ENCODE measurements at regions not wholly inside any gene's neighbourhood (a gene's known extent, or its start where the extent isn't known, plus 50 kb on each side); places are given as distances from the start of the nearest gene placed in this dataset.
A peak's percentile ranks its signal among the peaks of the same experiment; 100 is the strongest.

DNA sequence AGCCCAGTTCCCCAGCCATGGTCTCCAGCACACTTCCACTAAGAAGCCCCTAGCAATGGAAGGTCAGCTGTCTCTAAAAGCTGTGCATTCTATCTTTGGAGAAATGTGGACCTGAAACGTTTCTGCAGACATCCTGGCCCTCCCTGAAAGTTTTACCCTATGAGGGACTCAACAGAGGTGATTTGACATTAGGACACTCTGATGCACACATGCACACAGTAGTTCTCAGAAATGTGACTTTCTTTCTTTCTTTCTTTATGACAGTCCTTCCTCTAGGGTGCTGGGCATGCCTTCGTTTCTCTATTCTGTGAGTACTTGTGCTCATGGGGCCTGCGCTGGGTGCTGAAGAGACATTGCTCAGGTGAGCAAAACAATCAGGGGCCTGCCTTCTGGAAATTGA is 857.3 kb downstream of the RNF144A start:
- DNase-seq = no peak

DNA sequence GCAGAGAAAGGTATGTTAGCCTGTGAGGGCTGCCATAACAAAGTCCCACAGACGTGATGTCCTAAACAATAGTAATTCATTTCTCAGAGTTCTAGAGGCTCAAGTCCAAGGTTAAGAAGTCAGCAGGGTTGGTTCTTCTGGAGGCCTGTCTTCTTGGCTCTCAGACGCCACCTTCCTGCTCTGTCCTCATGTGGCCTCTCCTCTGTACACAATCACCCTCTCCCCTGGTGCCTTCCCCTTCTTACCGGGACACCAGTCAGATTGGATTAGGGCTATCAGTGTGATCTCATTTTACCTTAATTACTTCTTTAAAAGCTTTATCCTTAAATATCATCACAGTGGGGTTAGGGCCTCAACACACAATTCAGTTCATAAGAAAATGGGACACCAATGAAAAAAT is 860.5 kb downstream of the RNF144A start:
- no peak for DNase-seq

DNA sequence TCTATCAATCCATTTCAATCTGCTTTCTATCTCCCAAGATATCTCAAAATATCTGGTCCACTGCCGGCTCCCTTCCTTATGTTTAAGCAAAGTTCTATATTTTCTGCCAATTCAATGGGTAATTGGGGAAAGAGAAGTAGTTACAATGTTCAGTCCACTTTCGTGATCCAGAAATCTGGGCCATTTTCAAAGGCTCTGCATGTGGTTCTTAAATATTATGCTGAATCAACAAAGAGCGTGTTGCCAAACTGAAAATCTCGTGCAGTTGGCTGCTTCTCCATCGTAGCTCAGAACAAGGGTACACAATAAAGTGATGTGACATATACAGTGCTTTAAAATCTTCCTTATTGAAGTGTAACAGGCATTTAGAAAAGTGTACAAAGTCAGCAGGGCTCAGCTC is 863.1 kb downstream of the RNF144A start:
- DNase-seq = no peak

DNA sequence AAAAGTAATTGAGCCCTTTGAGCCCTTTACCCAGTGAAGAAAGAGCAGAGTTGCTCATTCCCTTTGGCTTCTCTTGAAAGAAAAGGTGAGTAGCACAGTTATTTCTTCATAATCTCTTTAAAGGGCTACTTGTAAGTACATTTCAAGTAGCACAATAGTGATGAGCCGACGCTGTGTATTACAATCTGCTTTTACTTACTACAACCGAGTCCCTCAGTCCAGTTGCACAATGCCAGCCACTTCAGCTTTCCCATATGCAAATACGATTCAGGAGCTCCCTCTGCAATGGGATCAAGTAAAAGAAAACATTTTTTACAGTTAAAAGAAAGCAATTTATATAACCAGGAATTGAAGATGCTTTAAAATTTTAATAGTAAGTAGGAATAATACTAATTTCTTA is 868.5 kb downstream of the RNF144A start:
- no peak for DNase-seq

DNA sequence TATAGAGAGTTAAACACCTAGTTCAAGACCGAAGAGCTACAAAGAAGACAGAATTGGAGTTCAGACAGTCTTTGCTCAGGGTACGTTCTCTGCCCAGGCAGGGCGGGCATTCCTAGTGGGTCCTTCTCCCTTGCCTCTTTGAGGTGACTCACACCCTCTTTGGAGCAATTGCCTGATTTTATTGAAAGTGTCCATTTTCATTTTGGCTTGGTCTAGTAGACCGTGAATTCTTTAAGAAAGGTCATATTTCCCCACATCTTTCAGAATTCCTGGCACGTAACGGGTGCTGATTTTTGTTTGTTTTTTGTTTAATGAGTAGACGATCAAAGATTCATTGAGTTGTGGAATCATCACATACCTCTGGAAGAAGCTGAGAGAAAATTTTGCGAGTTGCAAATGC is 871.5 kb downstream of the RNF144A start:
- no peak for DNase-seq

DNA sequence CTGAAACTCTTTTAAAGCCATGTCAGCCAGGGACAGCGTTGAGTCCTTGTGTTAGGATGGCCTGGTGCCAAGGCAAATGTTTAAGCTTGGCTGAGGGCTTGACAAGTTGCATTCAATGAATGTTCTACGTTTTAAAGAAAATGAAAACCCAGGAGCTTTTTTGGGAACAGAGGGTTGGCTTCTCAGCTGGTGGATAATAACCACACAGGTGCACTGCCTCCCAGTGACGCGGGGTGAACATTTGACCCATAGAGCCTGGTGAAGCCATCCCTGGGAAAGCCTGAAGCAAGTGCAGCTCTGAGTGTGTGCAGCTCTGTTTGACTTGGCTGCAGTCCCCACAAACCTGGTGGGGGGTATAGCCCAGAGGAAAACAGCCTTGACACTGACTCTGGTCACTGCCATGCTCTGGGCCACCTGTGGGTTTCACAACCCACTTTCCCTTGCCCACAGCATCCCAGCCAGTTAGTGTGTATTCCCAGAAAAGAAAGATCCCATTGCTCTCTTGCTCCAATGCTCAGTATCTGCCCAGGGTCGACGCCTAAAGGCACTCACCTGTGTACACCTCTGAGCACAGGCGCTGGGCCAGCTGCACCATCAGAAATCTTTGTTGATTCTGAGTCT is 874.9 kb downstream of the RNF144A start:
- DNase-seq = no peak

DNA sequence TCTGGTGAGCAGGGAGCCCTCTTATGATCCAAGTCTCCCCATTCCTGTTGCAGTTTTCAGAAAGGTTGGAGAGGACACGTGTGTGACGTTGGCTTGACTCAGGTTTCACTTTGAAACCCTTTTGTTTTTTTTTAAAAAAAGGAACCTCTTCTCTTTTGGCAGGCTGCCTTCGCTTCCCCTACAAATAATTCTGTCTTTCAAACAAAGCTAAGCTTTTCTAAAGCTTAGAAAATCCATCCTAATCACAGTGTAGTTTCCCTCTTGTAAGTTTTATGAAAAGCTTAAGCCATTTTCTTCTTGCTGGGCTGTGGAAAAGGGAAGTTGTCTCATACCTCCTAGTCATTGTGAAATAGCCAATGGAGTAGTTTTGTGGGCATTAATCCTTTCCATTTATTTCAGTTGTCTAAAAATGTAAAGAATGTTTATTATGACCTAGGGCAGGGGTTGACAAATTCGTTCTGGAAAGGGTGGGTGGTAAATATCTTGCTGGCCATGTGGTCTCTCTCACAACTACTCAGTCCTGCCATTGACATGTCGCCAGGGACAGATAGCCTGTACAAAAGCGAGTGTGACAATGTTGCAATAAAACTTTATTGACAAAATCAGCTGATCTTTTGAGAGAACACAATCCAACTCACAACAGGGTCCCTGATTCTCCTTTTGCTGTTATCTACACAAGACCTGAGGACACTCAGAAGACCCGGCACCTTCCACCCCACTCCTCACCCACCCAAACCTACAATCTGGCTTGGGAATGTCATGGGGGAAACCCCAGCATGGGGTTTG is 878.8 kb downstream of the RNF144A start:
- peak; percentile 33 for DNase-seq

DNA sequence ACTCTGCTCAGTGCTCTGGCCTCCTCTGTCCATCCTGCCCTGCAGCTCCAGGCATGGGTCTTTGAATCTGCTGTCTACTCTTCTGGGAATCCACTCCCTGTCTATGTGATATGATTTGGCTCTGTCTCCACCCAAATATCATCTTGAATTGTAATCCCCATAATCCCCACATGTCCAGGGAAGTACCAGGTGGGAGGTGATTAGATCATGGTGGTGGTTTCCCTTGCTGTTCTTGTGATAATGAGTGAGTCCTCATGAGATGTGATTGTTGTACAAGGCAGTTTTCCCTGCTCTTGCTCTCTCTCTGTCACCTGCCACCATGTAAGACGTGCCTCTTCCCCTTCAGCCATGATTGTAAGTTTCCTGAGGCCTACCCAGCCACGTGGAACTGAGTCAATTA is 881.8 kb upstream of the ID2 start:
- DNase-seq = no peak

DNA sequence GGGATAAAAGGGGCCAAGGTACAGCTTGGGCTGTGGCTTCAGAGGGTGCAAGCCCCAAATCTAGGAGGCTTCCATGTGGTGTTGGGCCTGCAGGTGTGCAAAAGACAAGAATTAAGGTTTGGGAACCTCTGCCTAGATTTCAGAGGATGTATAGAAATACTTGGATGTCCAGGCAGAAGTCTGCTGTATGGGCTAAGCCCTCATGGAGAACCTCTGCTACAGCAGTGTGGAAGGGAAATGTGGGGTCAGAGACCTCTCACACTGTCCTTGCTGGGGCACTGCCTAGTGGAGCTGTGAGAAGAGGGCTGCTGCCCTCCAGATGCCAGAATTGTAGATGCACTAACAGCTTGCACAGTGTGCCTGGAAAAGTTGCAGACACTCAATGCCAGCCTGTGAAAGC is 880.6 kb upstream of the ID2 start:
- no peak for DNase-seq

DNA sequence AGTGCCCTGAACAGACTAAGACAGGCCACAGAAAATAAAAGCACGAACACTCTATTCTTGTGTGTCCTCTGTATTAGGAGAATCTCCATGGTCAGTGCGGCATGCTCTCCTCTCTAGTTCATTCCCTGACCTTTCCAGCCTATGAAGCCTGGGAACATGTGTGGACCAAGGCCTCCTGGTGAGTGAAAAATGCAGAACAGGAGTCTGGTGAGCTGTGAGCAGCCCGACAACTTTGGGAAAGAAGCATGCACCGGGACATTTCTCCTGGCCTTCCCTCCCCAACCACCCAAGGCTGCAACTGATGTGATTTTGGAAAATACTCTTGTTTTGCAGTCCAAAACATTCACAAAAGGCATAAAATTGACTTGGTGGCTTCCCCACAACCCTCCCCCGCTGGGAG is 878.3 kb upstream of the ID2 start:
- no peak for DNase-seq

DNA sequence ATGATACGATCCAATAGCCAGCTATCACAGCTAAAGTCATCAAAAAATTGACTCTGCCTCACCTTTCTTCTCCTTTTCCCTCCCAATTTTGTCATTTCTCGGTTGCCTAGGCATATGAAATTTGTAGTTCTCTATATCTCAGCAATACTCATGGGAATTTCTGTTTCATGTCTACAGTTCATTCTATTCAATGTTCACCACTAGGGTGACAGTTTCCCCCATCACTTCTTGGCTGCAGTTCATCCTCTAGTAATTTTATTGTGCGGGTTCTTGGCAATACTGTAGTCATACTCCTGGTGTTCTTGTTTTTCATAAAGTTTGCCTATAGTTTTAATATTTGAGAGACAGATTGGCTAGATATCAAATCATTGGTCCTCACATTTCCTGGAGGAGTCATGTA is 872.2 kb upstream of the ID2 start:
- no peak for DNase-seq

DNA sequence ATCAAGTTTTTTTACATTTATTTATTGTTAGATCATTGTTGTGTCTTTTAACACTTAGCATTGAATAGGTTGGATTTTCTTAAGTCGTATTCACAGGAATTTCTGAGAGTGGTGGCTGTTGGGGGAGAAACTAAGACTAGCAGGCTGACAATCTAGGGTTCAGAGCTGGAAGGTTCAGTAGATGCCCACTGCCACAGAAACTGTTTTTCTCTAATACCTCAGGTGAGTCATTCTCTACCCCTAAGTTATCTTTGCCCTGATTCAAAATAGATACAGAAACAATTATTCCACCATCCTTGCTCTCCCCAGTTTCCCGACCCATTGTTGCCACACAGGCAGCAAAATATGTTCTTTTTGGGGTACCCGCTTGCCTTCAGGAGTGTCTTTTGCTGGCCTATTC is 870.8 kb upstream of the ID2 start:
- DNase-seq = no peak

DNA sequence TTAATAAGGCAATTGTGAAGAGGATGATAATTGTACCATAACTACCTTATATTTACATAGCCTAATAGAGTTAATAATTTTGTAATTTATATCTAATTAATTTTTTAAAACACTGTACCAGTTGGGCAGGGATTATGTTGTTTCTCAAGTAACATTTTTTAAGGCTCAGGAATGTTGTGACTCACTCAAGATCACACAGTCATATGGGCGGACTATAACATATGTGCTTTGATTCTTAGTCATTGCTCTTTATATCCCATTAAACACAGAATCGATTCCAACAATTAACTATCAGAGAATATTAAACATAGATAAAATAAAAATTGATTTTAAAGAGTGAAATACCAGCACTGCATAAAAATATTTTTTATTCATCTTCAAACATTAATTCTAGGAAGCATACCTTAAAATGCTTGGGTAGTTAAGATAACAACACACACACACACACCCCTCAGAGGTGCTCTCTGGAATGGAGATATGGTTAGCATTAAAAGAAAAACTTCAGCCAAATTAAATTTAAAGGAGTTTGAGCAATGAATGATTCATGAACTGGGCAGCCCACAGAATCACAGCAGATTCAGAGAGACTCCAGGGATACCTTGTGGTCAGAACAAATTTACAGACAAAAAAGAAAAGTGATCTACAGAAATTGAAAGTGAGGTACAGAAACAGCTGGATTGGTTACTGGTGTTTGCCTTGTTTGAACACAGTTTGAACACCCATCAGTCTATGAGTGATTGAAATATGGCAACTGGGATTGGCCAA is 869.4 kb upstream of the ID2 start:
- no peak for DNase-seq

DNA sequence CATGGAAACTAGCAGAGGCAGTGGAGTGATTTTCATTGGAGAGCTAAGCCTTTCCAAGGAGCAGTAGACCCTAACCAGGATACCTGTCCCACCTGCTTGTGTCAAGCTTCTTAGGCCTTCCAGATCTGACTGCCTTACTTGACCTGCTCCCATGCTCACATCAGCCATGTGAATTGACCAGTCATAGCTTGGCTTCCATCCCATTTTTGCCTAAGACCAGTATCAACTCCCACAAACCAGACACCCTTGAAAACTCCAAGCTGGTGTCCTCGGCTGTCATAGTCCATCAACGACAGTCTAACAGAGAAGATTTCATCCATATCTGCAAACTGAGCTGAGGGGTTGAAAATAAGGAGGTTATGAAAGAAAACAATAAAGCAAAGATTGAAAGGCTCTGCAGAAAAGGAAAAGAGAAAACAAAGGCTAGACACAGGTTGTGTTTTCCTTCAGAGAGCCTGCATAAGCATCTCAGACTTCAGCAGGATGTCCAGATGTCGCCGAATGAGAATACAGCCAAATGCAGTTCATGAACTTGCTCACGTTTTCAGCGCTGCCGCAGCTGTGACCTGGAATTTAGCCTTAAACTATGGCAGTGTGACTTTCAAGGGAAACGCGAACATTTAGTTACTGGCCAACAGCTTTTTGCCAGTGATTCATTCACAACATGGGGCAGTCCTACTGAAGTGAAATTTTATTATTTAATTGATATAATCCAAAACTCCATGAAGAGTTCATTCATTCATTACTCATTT is 868.1 kb upstream of the ID2 start:
- no peak for DNase-seq

DNA sequence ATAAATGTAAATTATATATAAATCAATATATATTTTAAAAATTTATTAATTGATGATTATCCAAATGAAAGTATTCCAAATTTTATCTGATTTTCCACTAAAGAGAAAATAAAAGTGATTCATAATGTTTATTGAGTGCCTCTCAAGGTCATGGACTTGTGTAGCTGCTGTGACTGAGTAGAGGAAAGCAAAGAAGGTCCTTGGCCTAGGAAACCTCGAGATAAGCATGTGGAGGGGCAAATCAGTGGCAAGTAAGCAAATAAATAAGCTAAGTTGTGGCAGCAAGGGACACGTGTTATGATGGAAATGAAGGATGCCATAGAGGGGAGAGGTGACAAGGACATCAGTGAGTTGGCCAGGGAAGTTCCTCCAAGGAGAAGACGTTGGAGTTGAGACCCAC is 866.1 kb upstream of the ID2 start:
- no peak for DNase-seq

DNA sequence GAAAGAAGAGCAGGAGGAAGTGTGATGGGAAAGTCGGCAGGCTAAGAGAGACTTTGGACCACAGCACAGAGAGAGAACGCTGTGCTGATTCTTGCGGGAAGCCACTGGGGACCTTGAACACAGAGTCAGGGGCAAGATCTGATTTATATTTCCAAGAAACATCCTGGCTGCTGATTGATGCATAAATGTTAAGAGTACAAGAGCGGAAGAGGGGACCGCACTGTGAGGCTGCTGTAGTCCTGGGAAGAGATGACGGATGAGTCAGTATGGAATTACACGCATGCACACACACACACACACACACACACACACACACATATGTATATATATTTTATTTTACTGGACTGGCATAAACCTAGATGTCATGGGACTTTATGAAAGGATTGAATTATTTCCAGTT is 865.6 kb upstream of the ID2 start:
- DNase-seq = no peak

DNA sequence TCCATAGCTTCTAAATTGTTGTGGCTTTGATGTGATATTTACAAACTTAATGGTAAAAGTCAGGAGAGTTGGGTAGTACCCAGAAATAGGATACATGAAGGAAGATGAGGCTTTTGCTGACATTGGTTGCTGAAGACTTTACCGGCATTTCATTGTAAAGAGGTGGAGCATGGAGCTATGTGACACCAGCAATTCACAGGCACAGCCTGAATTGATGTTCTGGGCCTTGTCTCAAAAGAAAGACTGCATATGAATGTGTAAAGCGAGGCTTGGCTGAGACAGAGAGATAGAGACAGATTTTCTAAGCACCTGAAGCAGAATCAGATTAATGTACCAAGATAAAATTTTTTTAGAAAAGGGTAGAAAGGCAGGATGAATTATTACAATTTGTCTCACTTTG is 864.9 kb upstream of the ID2 start:
- DNase-seq = no peak

DNA sequence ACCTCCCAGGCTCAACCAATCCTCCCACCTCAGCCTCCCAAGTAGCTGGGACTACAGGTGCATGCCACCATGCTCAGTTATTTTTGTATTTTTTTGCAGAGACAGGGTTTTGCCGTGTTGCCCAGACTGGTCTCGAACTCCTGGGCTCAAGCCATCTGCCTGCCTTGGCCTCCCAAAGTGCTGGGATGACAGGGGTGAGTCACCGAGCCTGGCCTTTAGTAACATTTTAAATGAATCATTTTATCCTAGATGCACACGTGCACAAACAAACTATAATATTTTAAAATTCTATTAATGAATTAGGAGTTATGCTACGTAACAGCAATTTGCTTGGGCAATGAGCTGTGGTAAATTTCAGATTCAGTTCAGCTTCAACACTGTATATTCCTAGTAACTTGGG is 862.5 kb upstream of the ID2 start:
- DNase-seq = no peak

DNA sequence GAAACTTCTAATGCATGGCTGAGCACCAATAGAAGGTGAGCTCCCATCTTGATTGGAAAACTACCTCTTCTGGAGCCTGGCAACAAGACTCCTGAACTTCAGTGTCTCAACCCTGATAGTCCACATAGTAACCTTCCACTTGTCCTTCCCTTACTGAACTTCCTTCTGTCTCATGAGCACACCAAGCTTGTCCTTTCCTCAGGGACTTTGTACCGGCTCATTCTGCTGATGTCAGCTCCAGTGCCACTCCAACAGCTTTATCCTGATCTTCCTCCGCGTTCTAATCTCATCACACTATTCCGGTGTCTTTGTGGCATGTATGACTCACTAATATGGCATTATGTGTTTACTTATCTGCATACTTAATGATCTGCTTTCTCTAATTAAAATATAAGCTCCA is 862.0 kb upstream of the ID2 start:
- DNase-seq = no peak

DNA sequence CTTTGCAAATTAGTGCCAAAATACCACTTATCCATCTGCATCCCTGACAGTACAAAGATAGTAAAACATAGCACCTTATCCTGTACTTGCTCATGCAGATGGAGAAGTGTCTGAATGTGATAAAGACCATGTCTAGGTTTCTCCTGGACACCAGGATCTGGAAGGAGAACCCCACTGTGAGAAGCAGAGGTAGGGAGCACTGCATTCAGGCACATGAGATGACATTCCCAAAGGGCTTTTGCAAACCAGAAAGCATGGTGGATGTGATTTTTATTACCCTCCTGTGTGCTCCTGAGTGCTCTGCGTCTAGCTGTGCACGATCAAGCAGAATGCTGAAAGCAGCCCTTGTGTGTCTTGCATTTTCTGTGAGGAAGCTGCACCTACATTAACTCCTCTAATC is 857.6 kb upstream of the ID2 start:
- DNase-seq = no peak

DNA sequence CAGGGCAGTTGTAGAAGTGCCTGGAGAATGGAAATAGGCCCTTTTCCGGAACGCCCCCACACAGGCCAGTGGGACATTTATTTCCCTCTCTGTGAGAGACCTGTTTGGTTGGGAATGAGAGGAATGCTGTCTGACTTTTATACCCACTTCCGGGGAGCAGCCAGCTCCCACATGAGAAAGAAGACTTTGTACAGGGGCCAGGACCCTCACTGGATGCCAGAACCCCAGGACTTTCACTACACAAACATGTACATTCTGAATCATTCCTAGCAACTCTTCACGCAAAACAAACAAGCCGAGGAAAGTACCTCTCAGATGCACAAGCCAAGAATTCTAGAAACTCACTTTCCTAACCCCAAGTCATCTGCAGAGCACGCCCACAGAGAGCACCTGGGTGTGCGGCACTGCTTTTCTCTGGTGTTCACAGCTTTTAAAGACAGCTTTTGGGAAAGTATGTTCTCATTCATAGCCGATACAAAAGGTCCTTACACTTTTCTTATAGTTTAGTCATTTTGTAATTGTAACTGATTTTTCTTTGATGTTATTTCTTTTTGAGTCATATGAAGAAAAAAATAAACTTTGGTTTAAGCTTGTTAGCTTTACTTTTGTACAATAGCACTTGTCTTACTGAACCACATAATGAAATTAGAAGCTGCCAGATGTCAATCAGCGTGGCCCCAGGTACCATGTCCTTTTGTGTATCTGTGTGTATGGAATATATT is 856.1 kb upstream of the ID2 start:
- DNase-seq = no peak

DNA sequence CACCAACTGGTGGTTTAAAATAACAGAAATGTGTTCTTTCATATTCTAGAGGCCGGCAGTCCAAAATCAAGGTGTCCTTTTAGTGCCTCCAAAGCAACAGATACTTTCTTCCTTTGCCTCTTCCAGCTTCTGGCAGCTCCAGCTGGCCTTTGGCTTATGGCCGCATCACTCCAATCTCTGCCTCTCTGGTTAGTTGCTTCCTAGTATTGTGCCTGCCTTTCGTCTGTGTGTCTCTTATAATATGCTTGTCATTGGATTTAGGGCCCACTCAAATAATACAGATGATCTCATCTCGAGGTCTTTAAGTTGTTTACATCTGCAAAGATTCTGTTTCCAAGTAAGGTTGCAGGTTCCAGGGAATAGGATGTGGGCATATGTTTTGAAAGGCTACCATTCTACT is 855.2 kb upstream of the ID2 start:
- no peak for DNase-seq

DNA sequence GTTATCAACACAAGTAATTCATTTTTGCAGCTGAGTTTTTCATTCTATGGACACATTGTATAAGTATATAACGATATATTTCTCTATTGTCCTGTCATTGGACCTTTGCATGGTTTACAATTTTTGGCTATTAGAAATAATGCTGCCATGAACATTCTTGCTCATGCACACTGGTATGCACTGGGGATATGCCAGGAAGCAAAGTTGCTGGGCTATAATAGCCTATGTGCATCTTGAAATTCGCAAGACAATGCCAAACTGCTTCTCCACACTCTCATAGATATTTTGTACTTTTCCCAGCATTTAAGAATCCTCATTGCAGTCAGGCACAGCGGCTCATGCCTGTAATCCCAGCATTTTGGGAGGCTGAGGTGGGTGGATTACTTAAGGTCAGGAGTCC is 852.6 kb upstream of the ID2 start:
- DNase-seq = no peak

All from hematopoietic multipotent progenitor cell treated with erythropoietin and hydrocortisone succinate and interleukin-3 and kit ligand, for 6 days (in vitro differentiated cells).